Kidney glomerular epithelial cell (primary cell): ENCODE measurements at regions not wholly inside any gene's neighbourhood (a gene's known extent, or its start where the extent isn't known, plus 50 kb on each side); places are given as distances from the start of the nearest gene placed in this dataset.

ENCODE experiments used
- DNase-seq: peaks from one replicate; lab custom pipeline; 2025; lab: John Stamatoyannopoulos, UW

- no peak for DNase-seq
Measured at GRCh38 chr2:156647377-156648010, 211.3 kb downstream of the GPD2 start.

- no peak for DNase-seq
Measured at GRCh38 chr2:156648522-156648921, 212.3 kb downstream of the GPD2 start.

GRCh38 chr2:156649596-156649995 is 213.4 kb downstream of the GPD2 start:
- DNase-seq = no peak

- no peak for DNase-seq
Measured at GRCh38 chr2:156652691-156653090, 216.5 kb downstream of the GPD2 start.

GRCh38 chr2:156653675-156654074 is 217.5 kb downstream of the GPD2 start:
- DNase-seq = no peak

GRCh38 chr2:156657809-156658208 is 221.6 kb downstream of the GPD2 start:
- DNase-seq = no peak

GRCh38 chr2:156659694-156660093 is 223.5 kb downstream of the GPD2 start:
- no peak for DNase-seq

- no peak for DNase-seq
Measured at GRCh38 chr2:156663757-156664409, 227.7 kb downstream of the GPD2 start.

- no peak for DNase-seq
Measured at GRCh38 chr2:156666130-156666785, 230.1 kb downstream of the GPD2 start.

- DNase-seq = no peak
Measured at GRCh38 chr2:156670104-156670503, 233.9 kb downstream of the GPD2 start.

GRCh38 chr2:156671706-156672361 is 235.7 kb downstream of the GPD2 start:
- DNase-seq = no peak

GRCh38 chr2:156672556-156673332 is 236.6 kb downstream of the GPD2 start:
- no peak for DNase-seq

GRCh38 chr2:156673333-156673615 is 237.1 kb downstream of the GPD2 start:
- no peak for DNase-seq

- DNase-seq = no peak
Measured at GRCh38 chr2:156673981-156674380, 237.8 kb downstream of the GPD2 start.

GRCh38 chr2:156675896-156676295 is 239.7 kb downstream of the GPD2 start:
- no peak for DNase-seq

- DNase-seq = no peak
Measured at GRCh38 chr2:156679820-156680219, 243.6 kb downstream of the GPD2 start.

GRCh38 chr2:156680266-156680665 is 244.1 kb downstream of the GPD2 start:
- no peak for DNase-seq

GRCh38 chr2:156687126-156687525 is 250.9 kb downstream of the GPD2 start:
- no peak for DNase-seq

GRCh38 chr2:156687715-156688114 is 251.5 kb downstream of the GPD2 start:
- no peak for DNase-seq

GRCh38 chr2:156689939-156690338 is 253.8 kb downstream of the GPD2 start:
- no peak for DNase-seq

- no peak for DNase-seq
Measured at GRCh38 chr2:156691014-156691413, 254.8 kb downstream of the GPD2 start.

GRCh38 chr2:156695020-156695419 is 258.8 kb downstream of the GPD2 start:
- DNase-seq = no peak
